HS-5 (cell line): ENCODE measurements at regions not wholly inside any gene's neighbourhood (a gene's known extent, or its start where the extent isn't known, plus 50 kb on each side); places are given as distances from the start of the nearest gene placed in this dataset.
"Not testable (repeated sequence)": the region's sequence is repeated elsewhere in the genome, so short reads cannot be mapped to it uniquely, and the experiment has no call there.

ENCODE experiments used
- DNase-seq: peaks from one replicate; pipeline ENCODE4 v3.0.0-alpha.2; 2012; ENCODE audit warnings: low read depth

DNA sequence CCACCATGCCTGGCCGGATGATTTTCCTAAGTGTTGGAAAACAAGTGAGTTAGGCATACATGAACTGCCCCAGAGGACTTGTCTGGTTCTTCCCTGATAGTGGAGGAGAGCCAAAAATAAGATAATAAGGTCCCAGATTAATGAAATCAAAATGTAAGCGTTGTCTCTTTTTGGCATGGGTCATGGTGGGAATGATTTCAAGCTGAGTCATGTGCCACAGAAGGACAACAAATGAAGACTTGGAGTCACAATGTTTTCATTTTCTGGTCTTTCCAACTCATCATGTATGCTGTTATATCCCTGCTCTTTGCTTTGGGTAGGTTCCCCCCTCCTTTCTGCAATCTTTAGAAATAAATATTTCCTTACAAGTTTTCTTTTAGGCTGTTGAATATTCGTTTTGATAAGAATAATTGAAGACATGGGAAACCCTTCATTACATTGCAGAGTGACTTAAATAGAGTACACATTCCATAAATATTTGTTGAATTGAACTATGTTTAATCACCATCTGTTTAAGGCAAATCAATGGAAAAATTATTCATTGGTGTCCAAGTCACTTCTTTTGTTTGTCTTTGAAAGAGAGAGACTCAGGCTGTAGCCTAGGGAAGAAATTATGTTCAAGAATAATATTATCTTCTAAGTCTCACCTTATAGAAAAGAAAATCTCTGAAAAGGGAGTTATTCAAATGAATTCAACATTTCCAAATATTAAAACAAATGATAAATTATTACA is 196.3 kb downstream of the CSNK1G3 start:
- DNase-seq = peak; percentile 96

DNA sequence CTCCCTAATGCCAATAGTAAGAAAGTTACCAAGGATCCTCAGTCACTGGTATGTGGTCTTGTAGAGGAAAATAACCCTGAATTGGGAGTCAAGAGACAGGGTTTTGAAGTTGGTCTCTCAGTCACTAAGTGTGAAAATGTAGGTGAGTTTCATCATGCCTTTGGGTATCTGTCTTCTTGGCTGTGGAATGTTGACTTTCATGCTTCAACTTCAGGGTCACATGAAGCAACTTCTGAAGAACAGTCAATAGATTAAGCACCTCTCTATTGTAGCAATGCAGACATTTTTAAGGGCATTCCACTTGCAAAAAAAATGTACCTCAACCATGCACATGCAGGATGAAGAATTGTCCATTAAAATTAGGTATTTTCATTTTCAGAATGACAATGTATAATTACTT is 194.6 kb downstream of the CSNK1G3 start:
- no peak for DNase-seq

DNA sequence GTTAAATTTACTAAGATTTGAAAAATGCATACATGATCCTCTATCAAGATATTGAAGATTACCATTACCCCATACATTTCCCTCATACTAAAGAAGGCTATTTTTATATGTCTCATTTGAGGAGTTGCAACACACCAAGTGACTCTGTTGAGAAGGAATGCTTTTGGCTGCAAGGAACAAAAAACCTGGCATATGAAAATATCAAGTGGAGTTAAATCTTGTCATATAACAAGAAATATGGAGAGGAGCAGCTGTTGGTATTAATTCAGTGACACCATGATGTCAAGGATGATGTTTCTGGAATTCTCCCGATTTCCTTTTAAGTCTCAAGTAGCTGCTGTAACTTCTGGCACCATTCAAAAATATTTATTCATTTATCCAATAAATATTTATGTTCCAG is 193.8 kb downstream of the CSNK1G3 start:
- peak; percentile 75 for DNase-seq

DNA sequence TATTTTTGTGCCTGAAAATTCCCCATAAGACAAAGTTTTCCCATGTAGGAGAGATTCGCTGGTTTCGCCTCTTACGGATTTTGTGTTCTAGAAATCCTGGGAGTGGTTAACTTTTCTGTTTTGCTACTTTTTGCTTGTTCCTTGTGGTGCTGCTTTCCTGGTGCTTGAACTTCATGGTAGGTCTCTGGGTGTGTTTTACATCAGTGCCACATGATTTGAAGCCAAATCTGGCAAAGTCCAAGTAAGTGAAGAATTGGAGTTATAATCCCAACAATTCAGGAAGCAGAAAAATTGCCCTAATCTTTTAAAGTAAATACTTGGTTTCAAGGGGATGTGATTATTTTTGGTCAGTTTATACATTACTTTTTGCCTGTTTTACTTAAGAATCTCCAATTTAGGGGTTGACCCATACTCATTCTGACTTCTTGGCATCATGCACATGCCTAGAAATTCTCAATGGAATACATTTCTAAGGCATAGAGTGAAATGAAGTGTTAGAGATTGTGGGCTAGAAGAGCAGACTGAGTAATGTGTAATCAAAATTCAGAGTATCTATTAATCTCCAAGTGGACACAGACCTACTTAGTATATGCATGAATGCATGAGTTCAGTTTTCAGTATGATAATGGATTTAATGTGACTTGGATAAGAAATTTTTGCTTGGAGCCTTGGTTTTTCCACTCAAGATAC is 189.7 kb downstream of the CSNK1G3 start:
- DNase-seq = no peak

DNA sequence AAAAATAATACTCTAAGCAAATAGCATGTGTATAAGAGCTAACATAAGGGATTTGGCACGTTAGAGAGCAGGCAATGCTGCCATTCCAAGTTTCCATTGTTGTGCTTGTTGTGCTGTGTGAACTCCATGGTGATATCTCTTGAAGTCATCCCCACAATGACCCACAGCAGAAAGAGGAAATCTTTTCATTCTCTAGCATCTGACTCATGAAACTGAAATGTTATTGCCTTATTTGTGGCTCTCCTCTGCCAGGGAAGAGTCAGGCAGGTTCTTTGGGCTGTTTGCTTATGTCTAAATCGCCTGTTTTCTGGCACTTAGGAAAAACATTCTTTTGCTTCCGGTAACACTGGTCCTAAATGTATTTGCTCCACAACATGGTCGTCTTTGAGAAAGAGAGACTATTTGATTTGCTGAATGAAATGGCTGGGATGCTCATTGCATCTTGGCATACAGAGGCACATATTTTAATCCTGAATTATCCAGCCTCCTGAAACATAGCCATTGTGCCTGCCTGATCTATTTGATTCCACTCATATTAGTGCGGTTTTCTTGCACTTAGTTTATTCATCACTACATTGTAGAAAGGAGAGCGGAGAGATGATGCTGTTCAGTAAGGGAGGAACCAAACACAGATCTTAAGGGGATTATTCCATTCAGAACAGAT is 188.8 kb downstream of the CSNK1G3 start:
- DNase-seq = peak; percentile 93

- DNase-seq = no peak
These were observed 187.6 kb downstream of the CSNK1G3 start for GRCh38 chr5:123699571-123699970.

DNA sequence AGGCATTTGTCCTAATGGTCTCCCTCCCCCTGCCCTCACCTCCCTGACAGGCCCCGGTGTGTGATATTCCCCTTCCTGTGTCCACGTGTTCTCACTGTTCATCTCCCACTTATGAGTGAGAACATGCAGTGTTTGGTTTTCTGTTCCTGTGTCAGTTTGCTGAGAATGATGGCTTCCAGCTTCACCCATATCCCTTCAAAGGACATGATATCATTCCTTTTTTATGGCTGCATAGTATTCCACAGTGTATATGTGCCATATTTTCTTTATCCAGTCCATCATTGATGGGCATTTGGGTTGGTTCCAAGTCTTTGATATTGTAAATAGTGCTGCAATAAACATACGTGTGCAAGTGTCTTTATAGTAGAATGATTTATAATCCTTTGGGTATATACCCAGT is 187.0 kb downstream of the CSNK1G3 start:
- not testable (repeated sequence) for DNase-seq

DNA sequence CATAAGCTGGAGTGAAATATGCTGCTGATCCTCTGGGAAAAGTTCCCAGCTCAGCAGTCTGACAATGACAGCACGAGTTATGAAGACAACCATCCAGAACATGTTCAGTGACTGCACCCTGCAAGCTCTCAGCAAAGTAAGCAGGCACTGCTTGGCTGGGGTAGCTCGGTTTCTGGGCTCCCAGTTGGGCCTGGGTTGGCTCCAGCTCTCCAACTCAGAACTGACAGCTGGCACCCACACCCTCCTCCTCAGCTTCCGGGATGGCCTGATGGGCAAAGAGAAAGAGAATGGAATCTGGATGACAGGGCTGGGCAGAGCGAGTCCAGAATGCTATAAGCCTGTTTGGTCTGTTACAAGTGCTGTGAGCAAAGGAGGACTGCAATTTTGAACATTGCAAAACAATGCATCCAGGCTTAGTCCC is 185.0 kb downstream of the CSNK1G3 start:
- no peak for DNase-seq

- peak; percentile 33 for DNase-seq
These were observed 178.8 kb downstream of the CSNK1G3 start for GRCh38 chr5:123690821-123691220.

DNA sequence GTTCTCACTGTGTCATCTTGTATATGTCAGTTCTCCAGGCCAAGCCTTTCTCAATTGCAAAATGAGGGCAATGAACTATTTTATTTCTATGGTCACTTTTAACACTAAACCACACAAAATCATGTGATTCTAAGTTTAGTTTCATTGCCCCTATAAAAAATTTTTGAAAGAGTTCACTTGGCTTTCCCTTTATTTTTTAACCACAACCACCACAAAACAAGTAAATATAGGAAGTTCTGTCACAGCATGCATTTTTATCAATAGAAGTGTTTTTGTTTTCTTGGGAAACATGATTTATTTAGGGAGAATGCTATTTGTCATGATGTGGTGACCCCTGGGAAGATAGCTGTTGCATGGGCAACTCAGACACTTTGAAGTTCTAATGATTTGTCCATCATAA is 169.1 kb downstream of the CSNK1G3 start:
- DNase-seq = no peak

DNA sequence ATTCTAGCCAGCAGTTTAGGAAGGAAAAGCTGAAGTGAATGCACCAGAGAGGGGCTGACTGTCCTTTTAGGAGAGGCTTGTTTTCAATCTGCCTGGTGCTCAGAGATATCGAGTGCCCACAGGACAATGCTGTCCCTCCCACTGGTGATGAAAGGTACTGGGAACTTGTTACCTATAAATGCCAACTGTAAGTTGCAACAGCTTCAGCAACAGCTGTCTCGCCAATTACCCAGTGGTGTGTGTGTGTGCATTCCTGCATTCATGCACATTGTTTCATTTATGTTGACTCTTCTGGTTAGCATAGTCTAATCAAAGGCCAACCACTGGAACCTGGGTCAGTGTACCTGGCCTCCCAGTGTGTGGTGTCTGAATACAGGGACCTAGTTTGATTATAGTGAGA is 161.1 kb downstream of the CSNK1G3 start:
- DNase-seq = no peak

- no peak for DNase-seq
These were observed 159.9 kb downstream of the CSNK1G3 start for GRCh38 chr5:123671711-123672456.

- DNase-seq = peak; percentile 38
These were observed 159.1 kb downstream of the CSNK1G3 start for GRCh38 chr5:123671042-123671441.
